HUES48 (cell line): ENCODE measurements at regions not wholly inside any gene's neighbourhood (a gene's known extent, or its start where the extent isn't known, plus 50 kb on each side); places are given as distances from the start of the nearest gene placed in this dataset.

Source experiments
- H3K27ac ChIP-seq: one replicate; pipeline ENCODE4 v1.7.0; 2013; ENCODE audit warnings: low read depth, low read length, inconsistent platforms
- H3K27me3 ChIP-seq: 2 replicates; pipeline ENCODE4 v1.6.1; 2013; ENCODE audit warnings: mild to moderate bottlenecking, low read length; ENCODE audit not compliant: control insufficient read depth, insufficient read depth
- H3K36me3 ChIP-seq: 2 replicates; pipeline ENCODE4 v1.6.1; 2013; ENCODE audit warnings: low read length; ENCODE audit not compliant: control insufficient read depth, insufficient read depth
- H3K4me1 ChIP-seq: 2 replicates; pipeline ENCODE4 v1.6.1; 2013; ENCODE audit warnings: mild to moderate bottlenecking, low read length; ENCODE audit not compliant: control insufficient read depth, insufficient read depth
- H3K4me3 ChIP-seq: 2 replicates; pipeline ENCODE4 v1.5.1; 2013; ENCODE audit warnings: mild to moderate bottlenecking, low read depth, low read length
- H3K9ac ChIP-seq: 2 replicates; pipeline ENCODE4 v1.6.1; 2013; ENCODE audit warnings: mild to moderate bottlenecking, low read depth, low read length, moderate library complexity
- H3K9me3 ChIP-seq: 2 replicates; pipeline ENCODE4 v1.6.1; 2013; ENCODE audit warnings: low read length; ENCODE audit not compliant: control insufficient read depth, insufficient read depth

GRCh38 chr12:115417610-115418009 is 733.6 kb upstream of the TBX3 start:
- Histone ChIP-seq H3K36me3 (no peaks in the 10 kb centered on the region), H3K4me1 (no peaks in the 10 kb centered on the region)

GRCh38 chr12:115416869-115417268 is 732.9 kb upstream of the TBX3 start:
- no peaks in the 10 kb centered on the region for H3K4me1 ChIP-seq
- no peak overlapping the region for H3K27ac ChIP-seq
- H3K4me3 ChIP-seq = no peak overlapping the region
- H3K36me3 ChIP-seq = no peaks in the 10 kb centered on the region
- no peaks in the 10 kb centered on the region for H3K9me3 ChIP-seq
- no peak overlapping the region for H3K9ac ChIP-seq
- H3K27me3 ChIP-seq = no peaks in the 10 kb centered on the region

More at GRCh38 chr12:115417610-115418009, 733.6 kb upstream of the TBX3 start:
- H3K9me3 ChIP-seq = no peaks in the 10 kb centered on the region
- no peak overlapping the region for H3K4me3 ChIP-seq
- H3K9ac ChIP-seq = no peak overlapping the region
- H3K27me3 ChIP-seq = no peaks in the 10 kb centered on the region
- H3K27ac ChIP-seq = no peak overlapping the region

GRCh38 chr12:115413626-115414025 is 729.7 kb upstream of the TBX3 start:
- Histone ChIP-seq H3K27me3 (no peaks in the 10 kb centered on the region), H3K4me3 (no peak overlapping the region), H3K27ac (no peak overlapping the region), H3K9ac (no peak overlapping the region), H3K36me3 (no peaks in the 10 kb centered on the region), H3K4me1 (peaks cover 9% of the 10 kb centered on the region), H3K9me3 (no peaks in the 10 kb centered on the region)

- Histone ChIP-seq H3K4me3 (no peak overlapping the region), H3K9me3 (no peaks in the 10 kb centered on the region), H3K27ac (no peak overlapping the region), H3K9ac (no peak overlapping the region), H3K27me3 (no peaks in the 10 kb centered on the region), H3K36me3 (no peaks in the 10 kb centered on the region), H3K4me1 (peaks cover 9% of the 10 kb centered on the region)
Observed at GRCh38 chr12:115412831-115413230, 728.9 kb upstream of the TBX3 start.

GRCh38 chr12:115411121-115411520 is 727.1 kb upstream of the TBX3 start:
- Histone ChIP-seq H3K9ac (no peak overlapping the region), H3K27me3 (no peaks in the 10 kb centered on the region), H3K4me1 (peaks cover 9% of the 10 kb centered on the region), H3K27ac (no peak overlapping the region), H3K36me3 (no peaks in the 10 kb centered on the region), H3K9me3 (no peaks in the 10 kb centered on the region), H3K4me3 (no peak overlapping the region)

- H3K9ac ChIP-seq = no peak overlapping the region
- H3K4me3 ChIP-seq = no peak overlapping the region
- peaks cover 9% of the 10 kb centered on the region for H3K4me1 ChIP-seq
- no peaks in the 10 kb centered on the region for H3K9me3 ChIP-seq
- no peaks in the 10 kb centered on the region for H3K36me3 ChIP-seq
- H3K27me3 ChIP-seq = no peaks in the 10 kb centered on the region
- no peak overlapping the region for H3K27ac ChIP-seq
Observed at GRCh38 chr12:115408642-115409041, 724.7 kb upstream of the TBX3 start.

- Histone ChIP-seq H3K9ac (no peak overlapping the region), H3K36me3 (no peaks in the 10 kb centered on the region), H3K9me3 (no peaks in the 10 kb centered on the region), H3K27me3 (no peaks in the 10 kb centered on the region), H3K4me3 (no peak overlapping the region), H3K4me1 (peaks cover 9% of the 10 kb centered on the region), H3K27ac (no peak overlapping the region)
Observed at GRCh38 chr12:115407723-115408122, 723.7 kb upstream of the TBX3 start.

- Histone ChIP-seq H3K4me3 (no peak overlapping the region), H3K27me3 (no peaks in the 10 kb centered on the region), H3K9me3 (no peaks in the 10 kb centered on the region), H3K36me3 (no peaks in the 10 kb centered on the region), H3K4me1 (peaks cover 9% of the 10 kb centered on the region), H3K27ac (no peak overlapping the region), H3K9ac (no peak overlapping the region)
Observed at GRCh38 chr12:115407036-115407435, 723.1 kb upstream of the TBX3 start.

GRCh38 chr12:115405471-115405860 is 721.5 kb upstream of the TBX3 start:
- Histone ChIP-seq H3K9ac (no peak overlapping the region), H3K4me3 (no peak overlapping the region), H3K4me1 (no peaks in the 10 kb centered on the region), H3K36me3 (no peaks in the 10 kb centered on the region), H3K27me3 (no peaks in the 10 kb centered on the region), H3K27ac (no peak overlapping the region), H3K9me3 (no peaks in the 10 kb centered on the region)

- H3K4me1 ChIP-seq = no peaks in the 10 kb centered on the region
- H3K9me3 ChIP-seq = no peaks in the 10 kb centered on the region
- H3K27ac ChIP-seq = no peak overlapping the region
- H3K9ac ChIP-seq = no peak overlapping the region
- H3K4me3 ChIP-seq = no peak overlapping the region
- H3K27me3 ChIP-seq = no peaks in the 10 kb centered on the region
- no peaks in the 10 kb centered on the region for H3K36me3 ChIP-seq
Observed at GRCh38 chr12:115404761-115405470, 720.9 kb upstream of the TBX3 start.

GRCh38 chr12:115403689-115404088 is 719.7 kb upstream of the TBX3 start:
- Histone ChIP-seq H3K4me3 (no peak overlapping the region), H3K4me1 (no peaks in the 10 kb centered on the region), H3K27me3 (no peaks in the 10 kb centered on the region), H3K36me3 (no peaks in the 10 kb centered on the region), H3K9me3 (no peaks in the 10 kb centered on the region), H3K27ac (no peak overlapping the region), H3K9ac (no peak overlapping the region)
